DMS53 (cell line): ENCODE measurements at regions not wholly inside any gene's neighbourhood (a gene's known extent, or its start where the extent isn't known, plus 50 kb on each side); places are given as distances from the start of the nearest gene placed in this dataset.
"Not testable (repeated sequence)": the region's sequence is repeated elsewhere in the genome, so short reads cannot be mapped to it uniquely, and the experiment has no call there.

Source experiments
- DNase-seq: peaks from one replicate; lab custom pipeline; 2025; lab: John Stamatoyannopoulos, UW

DNA sequence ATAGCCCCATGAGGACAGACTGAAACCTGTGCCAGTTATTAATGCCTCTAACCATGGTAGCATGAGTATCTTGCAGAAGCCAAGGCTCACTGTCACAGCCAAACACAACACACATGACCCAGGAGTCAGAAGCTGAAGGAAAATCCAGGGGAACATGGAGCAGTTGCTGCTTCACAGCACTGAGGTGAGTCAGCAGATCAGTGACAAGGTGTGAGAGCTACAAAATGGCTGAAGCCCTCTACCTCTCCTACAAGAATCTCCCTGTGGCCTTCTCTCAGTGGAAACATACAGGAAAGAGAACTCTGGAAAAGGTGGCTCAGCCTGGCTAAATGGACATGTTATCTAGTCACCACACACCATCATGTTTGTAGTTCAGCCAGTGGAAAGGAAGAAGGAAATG lies 93.5 kb downstream of the NAB1 start:
- peak; percentile 14 for DNase-seq

DNA sequence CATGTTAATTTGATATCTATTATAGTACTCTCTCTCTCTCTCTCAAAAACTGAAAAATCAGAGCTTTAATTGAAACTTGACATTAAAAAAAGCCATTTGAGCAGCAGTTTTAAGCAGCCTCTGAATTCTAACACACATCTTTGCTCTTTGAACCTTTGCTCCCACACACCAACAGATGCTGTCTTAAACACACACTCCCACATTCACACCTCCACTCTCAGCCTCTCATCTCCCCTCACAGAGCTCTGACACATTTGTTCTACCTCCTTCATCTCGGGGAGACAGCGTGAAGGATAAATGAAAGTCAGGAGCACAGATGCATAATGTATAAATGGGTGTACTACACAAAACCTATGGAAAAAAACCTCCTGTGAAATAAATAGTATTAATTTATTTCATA lies 95.2 kb downstream of the NAB1 start:
- peak; percentile 12 for DNase-seq

DNA sequence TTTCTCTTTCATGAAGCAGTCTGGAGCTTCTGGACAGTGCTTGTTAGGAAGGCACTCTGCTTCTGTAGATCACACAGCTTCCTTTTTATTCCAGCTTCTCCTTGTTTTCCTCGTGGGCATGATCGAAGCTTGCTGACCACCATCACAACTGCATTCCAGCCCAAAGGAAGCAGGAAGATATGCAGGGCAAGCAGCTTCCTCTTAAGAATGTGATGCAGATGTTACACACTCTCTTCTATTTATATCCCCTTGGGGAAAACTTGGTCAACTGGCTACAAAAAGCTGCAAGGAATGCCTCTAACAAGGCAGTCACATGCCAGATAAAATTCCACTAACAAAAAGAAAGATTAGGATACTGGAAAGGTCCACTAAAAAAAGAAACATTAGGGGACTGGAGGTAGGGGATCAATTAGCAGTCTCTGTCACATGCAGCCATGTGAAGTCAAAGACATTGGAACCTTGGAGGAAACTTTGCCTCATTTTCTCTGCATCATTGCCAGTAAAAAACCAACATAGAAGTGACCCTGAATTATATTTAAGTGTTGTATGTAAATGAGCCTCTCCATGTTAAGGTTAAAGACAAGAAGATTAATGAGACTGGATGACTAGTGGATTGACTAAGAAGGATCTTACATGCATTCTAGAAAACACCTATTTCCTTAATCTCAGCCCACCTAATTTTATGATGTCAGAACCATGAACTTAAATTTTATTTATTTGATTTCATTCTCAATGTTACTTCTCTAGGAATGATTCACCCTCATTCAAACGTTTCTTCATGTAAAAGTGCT lies 98.3 kb downstream of the NAB1 start:
- no peak for DNase-seq

DNA sequence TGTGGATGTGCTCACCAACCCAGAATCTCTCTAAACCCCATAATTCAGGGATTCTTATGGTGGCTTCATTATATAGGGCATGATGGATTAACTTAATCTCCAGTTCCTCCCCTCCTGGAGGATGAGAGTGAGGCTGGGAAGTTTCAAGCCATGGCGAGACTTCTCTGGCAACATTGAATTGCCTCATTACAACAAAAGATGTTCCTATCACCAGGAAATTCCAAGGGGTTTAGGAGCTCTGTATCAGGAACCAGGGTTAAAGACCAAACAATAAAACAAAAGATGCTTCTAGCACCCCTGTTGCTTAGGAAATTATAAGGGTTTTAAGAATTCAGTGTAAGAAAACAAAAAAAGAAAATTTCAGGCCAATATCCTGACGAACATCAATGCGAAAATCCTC lies 100.1 kb downstream of the NAB1 start:
- DNase-seq: no peak

DNA sequence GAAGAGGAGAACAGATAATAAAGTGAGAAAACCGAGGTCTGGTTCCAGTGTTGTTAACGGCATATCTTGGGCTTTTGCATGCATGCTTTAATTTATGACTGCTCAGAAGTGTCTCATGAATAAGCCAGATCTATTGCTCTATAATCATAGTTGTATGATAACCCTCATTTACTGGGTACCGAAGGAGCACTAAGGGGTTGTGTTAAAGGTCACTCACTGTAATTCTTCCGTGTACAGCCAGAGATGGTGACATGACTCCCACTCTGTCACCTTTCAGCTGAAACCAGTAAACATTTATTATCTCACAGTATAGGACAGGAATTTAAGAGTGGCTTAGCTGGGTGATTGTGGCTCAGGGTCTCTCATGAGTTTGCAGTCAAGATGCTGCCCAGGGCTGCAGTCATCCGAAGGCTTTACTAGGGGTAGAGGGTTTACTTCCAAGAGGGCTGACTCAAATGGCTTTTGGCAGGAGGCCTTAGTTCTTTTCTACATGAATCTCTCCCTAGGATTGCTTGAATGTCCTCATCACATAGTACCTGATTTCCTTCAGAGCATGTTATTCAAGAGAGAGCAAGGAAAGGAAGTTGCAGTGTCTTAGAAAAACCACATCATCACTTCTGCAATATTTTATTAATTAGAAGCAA lies 107.0 kb downstream of the NAB1 start:
- DNase-seq: no peak

DNA sequence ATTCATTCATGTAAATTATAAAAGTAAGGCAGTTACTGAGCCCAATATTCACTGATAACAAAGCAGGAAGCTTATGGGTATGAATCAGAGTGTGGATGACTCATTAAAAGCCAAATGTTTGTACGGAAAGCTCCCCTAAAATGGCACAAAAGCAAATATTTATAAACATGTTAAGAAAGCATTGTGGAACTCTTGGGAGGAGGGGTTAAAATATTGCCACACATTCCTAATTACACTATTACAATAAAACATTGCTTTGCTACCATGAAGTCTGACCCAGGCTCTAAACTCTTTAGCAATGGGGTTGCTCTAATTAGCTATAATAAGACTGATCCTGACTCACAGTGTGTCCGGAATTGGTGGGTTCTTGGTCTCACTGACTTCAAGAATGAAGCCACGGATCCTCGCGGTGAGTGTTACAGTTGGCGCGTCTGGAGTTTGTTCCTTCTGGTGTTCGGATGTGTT lies 110.9 kb downstream of the NAB1 start:
- DNase-seq: peak; percentile 66

DNA sequence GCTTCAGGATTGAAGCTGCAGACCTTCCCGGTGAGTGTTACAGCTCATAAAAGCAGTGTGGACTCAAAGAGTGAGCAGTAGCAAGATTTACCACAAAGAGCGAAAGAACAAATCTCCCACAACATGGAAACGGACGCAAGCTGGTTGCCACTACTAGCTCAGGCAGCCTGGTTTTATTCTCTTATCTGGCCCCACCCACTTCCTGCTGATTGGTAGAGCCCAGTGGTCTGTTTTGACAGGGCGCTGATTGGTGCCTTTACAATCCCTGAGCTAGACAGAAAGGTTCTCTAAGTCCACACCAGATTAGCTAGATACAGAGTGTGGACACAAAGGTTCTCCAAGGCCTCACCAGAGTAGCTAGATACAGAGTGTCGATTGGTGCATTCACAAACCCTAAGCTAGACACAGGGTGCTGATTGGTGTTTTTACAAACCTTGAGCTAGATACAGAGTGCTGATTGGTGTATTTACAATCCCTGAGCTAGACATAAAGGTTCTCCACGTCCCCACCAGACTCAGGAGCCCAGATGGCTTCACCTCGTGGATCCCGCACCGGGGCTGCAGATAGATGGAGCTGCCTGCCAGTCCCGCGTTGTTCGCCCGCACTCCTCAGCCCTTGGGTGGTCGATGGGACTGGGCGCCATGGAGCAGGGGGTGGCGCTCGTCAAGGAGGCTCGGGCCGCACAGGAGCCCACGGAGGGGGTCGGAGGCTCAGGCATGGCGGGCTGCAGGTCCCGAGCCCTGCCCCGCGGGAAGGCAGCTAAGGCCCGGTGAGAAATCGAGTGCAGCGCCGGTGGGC lies 111.7 kb downstream of the NAB1 start:
- DNase-seq: not testable (repeated sequence)

DNA sequence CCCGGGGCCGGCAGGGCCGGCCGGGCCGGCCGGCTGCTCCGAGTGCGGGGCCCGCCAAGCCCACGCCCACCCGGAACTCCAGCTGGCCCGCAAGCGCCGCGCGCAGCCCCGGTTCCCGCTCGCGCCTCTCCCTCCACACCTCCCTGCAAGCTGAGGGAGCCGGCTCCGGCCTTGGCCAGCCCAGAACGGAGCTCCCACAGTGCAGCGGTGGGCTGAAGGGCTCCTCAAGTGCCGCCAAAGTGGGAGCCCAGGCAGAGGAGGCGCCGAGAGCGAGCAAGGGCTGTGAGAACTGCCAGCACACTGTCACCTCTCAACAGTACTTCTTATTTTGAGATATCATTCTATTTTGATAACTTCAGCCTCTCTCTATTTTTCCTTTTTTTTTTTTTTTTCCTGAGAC lies 112.3 kb downstream of the NAB1 start:
- not testable (repeated sequence) for DNase-seq

DNA sequence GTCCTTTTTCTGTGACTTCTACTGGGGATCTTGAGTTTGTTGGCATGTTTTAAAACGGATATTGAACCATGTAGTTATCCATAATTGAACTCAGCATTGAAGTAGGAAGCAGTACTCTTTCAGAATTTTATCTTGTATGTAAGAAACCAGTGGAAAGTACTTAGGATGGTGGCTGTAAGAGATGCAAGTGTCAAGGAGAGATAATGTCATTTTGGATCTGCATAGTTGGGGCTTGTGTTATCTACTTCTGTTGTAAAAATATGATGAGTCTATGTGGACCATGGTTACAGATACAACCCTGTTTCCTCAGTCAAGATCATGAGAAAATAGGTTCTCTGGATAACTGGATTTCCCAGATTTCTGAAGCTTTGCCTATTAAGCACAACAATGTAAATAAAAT lies 113.7 kb downstream of the NAB1 start:
- no peak for DNase-seq

DNA sequence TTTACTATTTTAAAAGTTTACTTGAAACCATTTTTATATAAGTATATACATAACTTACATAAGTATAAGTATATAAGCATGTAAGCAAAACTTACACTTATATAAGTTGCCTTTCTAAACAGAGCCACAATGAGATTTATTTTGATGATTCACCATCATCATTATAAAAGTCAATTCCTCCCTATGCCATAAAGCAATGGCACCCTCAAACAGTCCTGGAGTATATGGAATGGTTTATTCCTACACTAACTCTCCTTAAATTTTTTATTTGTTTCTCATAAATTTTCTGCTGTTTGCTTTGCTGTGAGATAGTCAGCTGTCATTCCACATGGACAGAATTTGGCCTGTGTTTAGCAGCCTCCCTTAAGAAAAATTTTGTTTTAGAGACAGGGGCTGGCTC lies 114.2 kb downstream of the NAB1 start:
- DNase-seq: no peak

DNA sequence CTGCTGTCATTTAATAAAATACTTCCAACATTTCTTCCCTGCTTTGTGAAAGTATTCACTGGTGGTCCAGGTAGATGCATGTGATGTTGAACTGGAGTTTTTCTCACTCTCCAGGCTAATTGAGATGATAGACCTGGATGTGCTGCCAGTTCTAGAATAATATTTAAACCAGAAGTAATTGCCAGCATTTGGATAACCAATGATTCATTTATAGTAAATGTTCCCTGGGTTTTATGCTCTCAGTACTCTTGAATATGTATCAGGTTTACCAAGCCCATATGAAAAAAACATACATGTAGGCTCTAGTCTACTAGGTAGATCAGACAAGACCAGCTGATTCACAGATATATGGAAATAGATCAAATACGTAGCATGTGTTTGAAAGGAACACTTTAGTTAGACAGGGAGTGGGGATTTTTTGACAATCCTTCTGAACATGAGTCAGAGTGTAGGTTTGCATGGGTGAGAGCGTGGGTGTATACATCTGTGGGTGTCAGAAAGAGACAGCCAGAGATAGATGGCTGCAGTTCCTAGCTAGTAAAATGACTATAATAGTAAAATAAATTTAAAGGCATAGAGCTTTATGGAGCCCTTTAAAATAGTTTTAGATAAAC lies 115.1 kb downstream of the NAB1 start:
- DNase-seq: no peak

DNA sequence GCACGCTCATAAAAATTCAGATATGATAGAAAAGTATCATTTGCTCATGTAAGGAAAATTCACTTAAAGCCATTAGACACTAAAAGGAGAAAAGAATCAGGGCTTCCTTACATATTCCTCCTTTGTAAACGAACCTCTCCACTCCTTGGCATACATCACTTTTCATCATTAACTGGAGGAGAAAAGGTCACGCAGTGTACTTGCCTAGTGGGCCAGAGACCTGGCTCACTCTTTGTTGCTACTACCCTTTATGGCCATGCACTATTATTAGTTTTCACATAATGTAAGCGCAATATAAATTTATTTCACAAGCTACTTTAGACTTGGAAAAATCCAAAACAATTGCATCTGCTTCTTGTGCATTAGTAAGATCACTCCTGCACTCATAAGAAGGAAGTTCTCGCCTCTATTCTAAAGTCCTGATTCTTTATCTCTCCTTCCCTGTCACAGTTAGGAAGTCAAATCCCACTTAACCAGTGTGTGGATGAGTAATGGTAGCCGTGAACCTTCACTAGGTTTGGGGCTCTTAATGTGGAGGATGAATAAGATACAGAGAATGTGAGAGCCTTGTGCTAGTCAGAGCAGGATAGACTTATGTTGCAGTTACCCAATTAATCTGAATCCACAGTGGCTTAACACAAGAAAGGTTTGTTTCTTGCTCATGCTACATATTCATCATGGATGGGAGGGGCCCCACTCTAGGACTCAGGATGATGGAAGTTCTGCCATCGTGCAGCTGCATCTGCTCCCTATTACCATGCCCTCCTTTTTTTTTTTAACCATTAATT lies 115.0 kb upstream of the GLS start:
- no peak for DNase-seq

DNA sequence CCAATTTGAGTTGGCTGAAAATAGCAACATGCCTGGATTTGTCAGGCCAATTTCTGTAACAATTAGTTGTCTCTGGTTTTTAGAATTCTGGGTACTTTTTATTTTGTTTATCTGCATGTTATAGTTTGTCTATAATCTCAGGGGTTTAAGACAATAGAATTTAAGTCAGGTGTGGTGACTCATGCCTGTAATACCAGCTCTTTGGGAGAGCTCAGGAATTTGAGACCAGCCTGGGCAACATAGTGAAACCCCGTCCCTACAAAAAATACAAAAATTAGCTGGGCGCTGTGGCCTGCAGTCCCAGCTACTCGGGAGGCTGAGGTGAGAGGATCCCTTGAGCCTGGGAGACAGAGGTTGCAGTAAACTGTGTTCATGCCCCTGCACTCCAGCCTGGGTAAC lies 114.4 kb upstream of the GLS start:
- no peak for DNase-seq

DNA sequence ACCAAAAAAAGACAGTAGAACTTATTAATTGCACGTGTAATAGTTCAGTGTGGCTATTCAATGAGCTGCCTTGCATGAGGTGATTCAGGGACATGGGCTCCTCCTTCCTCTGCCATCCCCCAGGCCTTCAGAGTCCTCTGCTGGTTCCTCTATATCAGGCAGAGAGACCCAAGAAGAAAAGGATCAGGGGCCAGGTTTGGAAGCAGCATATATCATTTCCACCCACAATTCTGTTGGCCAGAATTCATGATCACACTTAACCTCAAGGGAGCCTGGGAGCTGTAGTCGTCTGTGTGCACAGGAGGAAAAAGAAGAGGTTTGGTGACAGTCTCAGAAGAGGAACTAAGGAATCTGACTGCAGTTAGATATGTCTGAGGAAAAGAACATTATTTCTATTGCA lies 114.0 kb upstream of the GLS start:
- no peak for DNase-seq

DNA sequence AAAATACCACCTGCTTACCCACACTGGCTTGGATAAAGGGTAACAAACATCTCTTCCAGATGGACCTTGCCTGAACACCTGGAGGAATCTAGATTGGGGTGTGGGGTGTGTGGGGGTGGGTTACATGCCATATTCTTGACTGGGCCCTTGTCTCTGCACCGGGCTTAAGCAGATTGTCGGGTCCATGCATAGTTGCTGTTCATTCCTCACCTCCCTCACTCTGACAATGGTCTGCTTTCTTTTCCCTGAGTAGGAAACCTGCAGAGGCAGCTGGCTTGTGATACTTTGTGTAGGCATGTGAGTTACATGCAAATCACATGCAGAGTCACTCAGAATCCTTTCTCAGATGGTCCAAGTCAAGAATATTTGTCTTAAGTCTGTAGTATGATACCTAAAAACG lies 112.8 kb upstream of the GLS start:
- peak; percentile 4 for DNase-seq

DNA sequence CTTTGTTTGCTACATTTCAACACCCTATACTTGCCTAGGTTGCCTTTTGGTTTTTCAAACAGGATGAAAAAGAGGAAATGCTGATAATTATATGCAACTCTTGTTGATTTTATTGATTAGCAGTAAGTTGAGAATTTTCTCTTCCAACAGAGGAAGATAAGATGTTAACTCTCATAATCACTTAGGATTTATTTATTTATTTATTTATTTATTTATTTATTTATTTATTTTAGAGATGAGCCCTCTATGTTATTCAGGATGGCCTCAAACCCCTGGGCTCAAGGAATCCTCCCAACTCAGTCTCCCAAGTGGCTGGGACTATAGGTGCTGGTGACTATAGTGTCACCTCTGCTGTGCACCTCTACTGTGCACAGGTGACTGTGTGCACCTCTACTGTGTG lies 111.4 kb upstream of the GLS start:
- DNase-seq: no peak

DNA sequence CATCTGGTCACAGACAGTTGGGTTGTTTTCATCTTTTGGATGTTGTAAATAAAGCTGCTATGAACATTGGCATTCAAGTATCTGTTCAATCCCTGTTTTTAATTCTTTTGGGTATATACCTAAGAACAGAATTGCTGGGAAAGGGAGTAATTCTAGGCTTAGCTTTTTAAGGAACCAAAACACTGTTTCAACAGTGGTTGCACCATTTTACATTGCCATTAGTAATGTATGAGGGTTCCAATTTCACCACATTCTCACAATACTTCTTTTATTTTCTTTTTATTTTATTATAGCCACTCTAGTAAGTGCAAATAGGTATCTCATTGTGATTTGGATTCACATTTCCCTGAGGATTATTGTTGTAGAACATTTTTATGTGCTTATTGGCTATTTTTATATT lies 108.9 kb upstream of the GLS start:
- DNase-seq: no peak

DNA sequence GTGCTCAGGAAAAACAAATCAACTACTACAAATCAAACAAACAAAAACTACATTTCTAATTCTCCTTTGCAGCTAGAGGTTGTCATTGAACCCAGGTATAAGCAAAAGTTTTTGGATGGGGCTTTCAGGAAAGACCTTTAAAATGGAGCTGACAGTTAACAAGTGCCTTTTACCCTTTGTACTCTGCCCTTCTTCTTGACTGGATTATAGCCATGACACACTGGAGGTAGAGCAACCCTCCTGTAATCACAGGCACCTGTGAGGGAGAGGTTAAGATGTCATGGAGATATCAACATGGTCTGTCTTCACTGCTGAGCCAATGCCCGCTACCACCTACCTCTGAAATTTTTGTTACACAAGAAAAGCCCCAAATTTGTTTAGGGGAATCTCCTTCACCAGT lies 100.0 kb upstream of the GLS start:
- no peak for DNase-seq

DNA sequence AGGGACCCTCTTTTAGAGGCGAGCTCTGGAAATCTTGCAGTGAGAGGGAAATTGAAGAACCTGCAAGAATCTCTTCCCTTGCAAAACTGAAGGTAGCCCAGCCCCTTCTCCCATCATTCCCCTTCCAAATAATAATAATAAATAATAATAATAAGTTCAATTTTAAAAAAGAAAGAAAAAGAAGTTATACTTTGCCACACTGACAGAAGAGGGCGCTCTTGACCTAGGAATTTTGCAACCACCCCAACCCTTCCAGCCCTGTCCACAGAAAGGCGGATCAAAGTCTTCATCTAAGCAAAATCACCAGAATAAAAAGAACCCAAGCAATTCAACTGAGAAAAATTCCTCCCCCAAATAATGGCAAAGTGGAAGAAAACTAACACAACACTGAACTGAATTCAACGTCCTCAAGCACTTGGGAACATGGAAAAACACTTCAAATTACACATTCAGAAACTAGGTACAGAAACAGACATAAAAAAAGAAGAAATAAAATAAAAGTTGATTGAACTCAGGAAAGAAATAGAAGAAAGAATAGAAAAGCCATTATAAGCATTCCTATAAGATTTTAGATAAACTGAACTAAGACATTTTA lies 98.9 kb upstream of the GLS start:
- peak; percentile 79 for DNase-seq

DNA sequence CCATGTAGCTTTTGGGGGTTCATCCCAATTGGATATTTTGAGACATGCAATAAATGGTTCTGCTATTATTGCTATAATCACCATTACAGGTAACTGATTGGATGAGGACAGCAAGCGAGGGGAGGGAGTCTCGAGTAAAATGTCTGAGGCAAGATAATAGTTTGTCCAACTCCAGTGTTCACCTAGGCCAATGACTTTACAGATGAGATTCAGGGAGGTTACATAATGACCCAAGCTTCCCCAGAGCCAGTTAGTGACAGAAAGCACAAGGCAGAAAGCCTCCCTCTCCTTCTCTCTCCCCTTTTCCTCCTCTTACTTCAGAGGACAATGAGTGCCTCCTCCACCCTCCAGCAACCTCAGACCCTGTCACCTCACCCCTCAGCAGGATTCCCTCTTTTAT lies 98.4 kb upstream of the GLS start:
- no peak for DNase-seq

DNA sequence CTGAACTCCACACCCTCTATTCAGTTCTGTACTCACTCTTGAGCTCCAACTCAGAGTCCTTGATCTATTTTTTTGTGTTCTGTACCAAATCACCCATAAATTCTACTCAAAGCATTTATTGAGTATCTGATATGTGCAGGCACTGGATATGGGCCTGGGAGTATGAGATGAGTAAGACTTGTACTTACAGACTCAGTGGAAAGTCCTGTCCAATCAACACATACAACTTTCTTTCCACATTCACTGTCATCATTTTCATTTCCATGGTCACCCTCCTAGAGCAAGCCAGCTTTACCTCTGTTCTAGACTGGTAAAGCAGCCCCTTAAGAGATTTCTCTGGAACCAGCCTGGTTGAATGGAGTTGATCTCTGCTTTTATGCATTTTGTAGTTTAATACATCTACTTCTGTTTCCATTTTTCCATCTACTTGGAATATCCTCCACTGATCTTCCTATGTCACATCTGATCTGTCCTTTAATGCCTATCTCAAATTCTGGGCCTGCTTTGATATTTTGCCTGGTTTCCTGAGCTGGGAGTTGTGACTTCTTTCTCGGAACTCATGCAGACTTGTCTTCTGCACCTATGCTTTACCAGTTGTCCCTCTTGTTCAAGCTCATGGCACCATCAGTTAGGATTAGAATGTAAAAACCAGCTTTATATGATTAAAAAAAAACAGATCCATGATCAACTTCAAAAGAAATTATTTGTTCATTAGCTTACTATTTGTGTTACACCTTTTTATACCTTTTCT lies 96.9 kb upstream of the GLS start:
- DNase-seq: no peak
